Sigmoid colon (tissue), 6 donors: ENCODE measurements at regions not wholly inside any gene's neighbourhood (a gene's known extent, or its start where the extent isn't known, plus 50 kb on each side); places are given as distances from the start of the nearest gene placed in this dataset.

ENCODE experiments used
- DNase-seq: peaks from one replicate; pipeline ENCODE4 v3.0.0-alpha.2; 2019
- H3K27ac ChIP-seq, 4 donors: fragments of 200-600 bp; sonication (generic); one replicate each; pipeline ENCODE4 v1.5.1; 2016 to 2019; ENCODE audit warnings: mild to moderate bottlenecking in 1 of 4
- H3K27me3 ChIP-seq, 3 donors: fragments of 200-600 bp; sonication (generic); one replicate each; pipeline ENCODE4 v1.5.1; 2019; ENCODE audit warnings: mild to moderate bottlenecking in 1 of 3
- H3K36me3 ChIP-seq, 4 donors: fragments of 200-600 bp; sonication (generic); one replicate each; pipeline ENCODE4 v1.5.1; 2016 to 2019
- H3K4me1 ChIP-seq, 4 donors: fragments of 200-600 bp; sonication (generic); one replicate each; pipeline ENCODE4 v1.5.1; 2017 to 2019
- H3K4me3 ChIP-seq, 4 donors: fragments of 200-600 bp; sonication (generic); one replicate each; pipeline ENCODE4 v1.5.1; 2017 to 2019; ENCODE audit warnings: mild to moderate bottlenecking in 2 of 4, moderate library complexity in 1 of 4
- H3K9me3 ChIP-seq, 4 donors: fragments of 200-600 bp in 3 of 4; sonication (generic) in 3 of 4; one replicate each; pipeline versions ENCODE4 v1.5.1 to v1.6.1; 2013 to 2019
- EP300 ChIP-seq, 4 donors: sonication (generic); formaldehyde crosslinking; IDR thresholded peaks; one replicate each; pipeline ENCODE4 v1.6.1; 2017; ENCODE audit warnings: antibody characterized with exemption in 4 of 4
- POLR2A ChIP-seq, 2 donors: fragments of 450-650 bp; IDR thresholded peaks; one replicate each; pipeline ENCODE4 v1.6.1; 2016; ENCODE audit warnings: antibody characterized with exemption in 2 of 2, mild to moderate bottlenecking in 2 of 2, moderate library complexity in 2 of 2
- POLR2AphosphoS5 ChIP-seq, 4 donors: sonication (generic); formaldehyde crosslinking; IDR thresholded peaks; one replicate each; pipeline ENCODE4 v1.6.1; 2017; ENCODE audit warnings: antibody characterized with exemption in 4 of 4
- WGBS, 2 donors: extraction: QIAGEN DNeasy Blood & Tissue Kit; methylation state at CpG; one replicate each; pipeline ENCODE4 v1.1.7; 2013; 5-methylcytosine and 5-hydroxymethylcytosine counted together
- intact Hi-C: fragments of 100-400 bp; cut with DNase I; formaldehyde crosslinking; loops from one replicate; pipeline ENCODE4 v1.15.1; 2023
- TF ChIP-seq, protein P1 (sequence below), 4 experiments: fragments of 450-650 bp in 3 of 4; fragments of 200-600 bp in 1 of 4; IDR thresholded peaks; one replicate each; pipeline ENCODE4 v1.5.1; 2016 to 2019; ENCODE audit warnings: antibody characterized with exemption in 4 of 4, mild to moderate bottlenecking in 3 of 4, moderate library complexity in 2 of 4
- donor health status: healthy with polysubstance abuse.
- donor health status: healthy.

DNA sequence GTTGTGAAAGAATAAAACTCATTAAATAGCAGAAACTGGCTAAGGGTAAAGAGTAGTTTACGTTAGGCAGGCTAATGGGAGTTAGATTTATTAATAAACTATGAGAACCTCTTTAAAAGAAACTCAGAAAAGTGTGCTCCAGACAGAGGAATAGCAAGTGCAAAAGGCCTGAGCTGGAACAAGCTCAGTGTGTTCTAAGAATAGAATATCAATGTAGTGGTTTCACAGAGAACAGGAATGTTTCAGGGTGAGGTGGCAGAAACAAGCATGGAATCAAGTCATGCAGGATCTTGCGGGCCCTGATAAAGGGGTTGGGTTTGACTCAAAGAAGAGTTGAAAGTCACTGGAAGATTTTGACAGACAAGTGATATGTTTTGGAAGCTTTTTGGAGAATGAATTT, 164.0 kb upstream of the HS3ST3A1 start:
- WGBS, 2 donors = 88 to 90% methylated on average over 2 of the region's 2 CpGs

GRCh38 chr17:13770702-13771101, 169.0 kb upstream of the HS3ST3A1 start:
- intact Hi-C loops = no loop called here
- no peaks in the 10 kb centered on the region for H3K27me3 ChIP-seq
- no peaks in the 10 kb centered on the region for H3K36me3 ChIP-seq
- H3K9me3 ChIP-seq = peaks cover 0 to 8% (median 2%) of the 10 kb centered on the region in 4 donors
- DNase-seq = no peak
- H3K4me1 ChIP-seq = peaks cover 0 to 1% (median 0%) of the 10 kb centered on the region in 4 donors
- H3K27ac ChIP-seq = no peak overlapping the region
- 91 to 94% methylated on average over 3 of the region's 3 CpGs for WGBS, 2 donors
- TF ChIP-seq, protein P1, sequence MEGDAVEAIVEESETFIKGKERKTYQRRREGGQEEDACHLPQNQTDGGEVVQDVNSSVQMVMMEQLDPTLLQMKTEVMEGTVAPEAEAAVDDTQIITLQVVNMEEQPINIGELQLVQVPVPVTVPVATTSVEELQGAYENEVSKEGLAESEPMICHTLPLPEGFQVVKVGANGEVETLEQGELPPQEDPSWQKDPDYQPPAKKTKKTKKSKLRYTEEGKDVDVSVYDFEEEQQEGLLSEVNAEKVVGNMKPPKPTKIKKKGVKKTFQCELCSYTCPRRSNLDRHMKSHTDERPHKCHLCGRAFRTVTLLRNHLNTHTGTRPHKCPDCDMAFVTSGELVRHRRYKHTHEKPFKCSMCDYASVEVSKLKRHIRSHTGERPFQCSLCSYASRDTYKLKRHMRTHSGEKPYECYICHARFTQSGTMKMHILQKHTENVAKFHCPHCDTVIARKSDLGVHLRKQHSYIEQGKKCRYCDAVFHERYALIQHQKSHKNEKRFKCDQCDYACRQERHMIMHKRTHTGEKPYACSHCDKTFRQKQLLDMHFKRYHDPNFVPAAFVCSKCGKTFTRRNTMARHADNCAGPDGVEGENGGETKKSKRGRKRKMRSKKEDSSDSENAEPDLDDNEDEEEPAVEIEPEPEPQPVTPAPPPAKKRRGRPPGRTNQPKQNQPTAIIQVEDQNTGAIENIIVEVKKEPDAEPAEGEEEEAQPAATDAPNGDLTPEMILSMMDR (IDR thresholded peaks at IDR 0.05) = no peak
- TF ChIP-seq POLR2AphosphoS5 (IDR thresholded peaks at IDR 0.05) (no peak), POLR2A (IDR thresholded peaks at IDR 0.05) (no peak), EP300 (IDR thresholded peaks at IDR 0.05) (no peak)
- no peak overlapping the region for H3K4me3 ChIP-seq

More for the DNA sequence above, 164.0 kb upstream of the HS3ST3A1 start:
- Histone ChIP-seq H3K4me3 (no peak overlapping the region), H3K9me3 (peaks cover 0 to 8% (median under 1%) of the 10 kb centered on the region in 4 donors), H3K27me3 (no peaks in the 10 kb centered on the region), H3K36me3 (no peaks in the 10 kb centered on the region), H3K4me1 (no peaks in the 10 kb centered on the region), H3K27ac (no peak overlapping the region)
- DNase-seq = no peak
- TF ChIP-seq EP300 (IDR thresholded peaks at IDR 0.05) = no peak
- TF ChIP-seq POLR2A (IDR thresholded peaks at IDR 0.05) = no peak
- TF ChIP-seq, protein P1 (IDR thresholded peaks at IDR 0.05) = no peak
- no peak for TF ChIP-seq POLR2AphosphoS5 (IDR thresholded peaks at IDR 0.05)
- intact Hi-C loops = no loop called here

GRCh38 chr17:13775450-13775849, 173.7 kb upstream of the HS3ST3A1 start:
- peaks cover 0 to 4% (median 2%) of the 10 kb centered on the region in 4 donors for H3K9me3 ChIP-seq
- no peak overlapping the region for H3K27ac ChIP-seq
- no peak for DNase-seq
- WGBS, 2 donors = 25 to 41% methylated on average over 3 of the region's 3 CpGs
- peaks cover 0 to 19% (median 4%) of the 10 kb centered on the region in 4 donors for H3K4me1 ChIP-seq
- H3K36me3 ChIP-seq = no peaks in the 10 kb centered on the region
- TF ChIP-seq POLR2AphosphoS5 (IDR thresholded peaks at IDR 0.05) (no peak), POLR2A (IDR thresholded peaks at IDR 0.05) (no peak), EP300 (IDR thresholded peaks at IDR 0.05) (no peak)
- TF ChIP-seq, protein P1 (IDR thresholded peaks at IDR 0.05) = no peak
- intact Hi-C loops = no loop called here
- no peak overlapping the region for H3K4me3 ChIP-seq
- H3K27me3 ChIP-seq = no peaks in the 10 kb centered on the region

GRCh38 chr17:13776027-13776551, 174.4 kb upstream of the HS3ST3A1 start:
- H3K27ac ChIP-seq = no peak overlapping the region
- H3K4me1 ChIP-seq = peaks cover 0 to 19% (median 4%) of the 10 kb centered on the region in 4 donors
- TF ChIP-seq POLR2A (IDR thresholded peaks at IDR 0.05) = no peak
- no peak for TF ChIP-seq EP300 (IDR thresholded peaks at IDR 0.05)
- TF ChIP-seq, protein P1 (IDR thresholded peaks at IDR 0.05) = no peak
- TF ChIP-seq POLR2AphosphoS5 (IDR thresholded peaks at IDR 0.05) = no peak
- H3K4me3 ChIP-seq = no peak overlapping the region
- no peaks in the 10 kb centered on the region for H3K36me3 ChIP-seq
- H3K27me3 ChIP-seq = no peaks in the 10 kb centered on the region
- intact Hi-C loops = no loop called here
- 81 to 91% methylated on average over 7 of the region's 7 CpGs for WGBS, 2 donors
- peaks cover 0 to 4% (median 0%) of the 10 kb centered on the region in 4 donors for H3K9me3 ChIP-seq
- no peak for DNase-seq

- H3K36me3 ChIP-seq = no peaks in the 10 kb centered on the region
- WGBS, 2 donors = 86 to 93% methylated on average over 7 of the region's 7 CpGs
- TF ChIP-seq POLR2AphosphoS5 (IDR thresholded peaks at IDR 0.05) = no peak
- TF ChIP-seq, protein P1 (IDR thresholded peaks at IDR 0.05) = no peak
- no peak for TF ChIP-seq POLR2A (IDR thresholded peaks at IDR 0.05)
- no peak for TF ChIP-seq EP300 (IDR thresholded peaks at IDR 0.05)
Measured at GRCh38 chr17:13777003-13777402, 175.3 kb upstream of the HS3ST3A1 start.

More at GRCh38 chr17:13777003-13777402, 175.3 kb upstream of the HS3ST3A1 start:
- Histone ChIP-seq H3K27me3 (no peaks in the 10 kb centered on the region), H3K9me3 (peaks cover 0 to 4% (median 0%) of the 10 kb centered on the region in 4 donors), H3K4me3 (no peak overlapping the region), H3K27ac (no peak overlapping the region), H3K4me1 (peaks cover 0 to 19% (median 4%) of the 10 kb centered on the region in 4 donors)
- intact Hi-C loops = no loop called here
- DNase-seq = no peak
